Body of pancreas (tissue), 4 donors: ENCODE measurements at regions not wholly inside any gene's neighbourhood (a gene's known extent, or its start where the extent isn't known, plus 50 kb on each side); places are given as distances from the start of the nearest gene placed in this dataset.

Experiments used
- ATAC-seq: fragments of 150-250 bp; one replicate; pipeline ENCODE4 v1.9.1; 2016
- DNase-seq, 4 donors: peaks; one replicate each; pipeline ENCODE4 v3.0.0-alpha.2; 2019
- H3K27ac ChIP-seq, 4 donors: fragments of 200-600 bp; sonication (generic); 1 replicate in 3 of 4; 2 replicates in 1 of 4; pipeline versions ENCODE4 v1.5.1 to v1.6.1; 2016 to 2019; ENCODE audit warnings: mild to moderate bottlenecking in 1 of 4, mixed read lengths in 1 of 4, moderate library complexity in 1 of 4
- H3K27me3 ChIP-seq, 2 donors: fragments of 200-600 bp; sonication (generic); one replicate each; pipeline ENCODE4 v1.6.0; 2016; ENCODE audit warnings: mild to moderate bottlenecking in 1 of 2
- H3K36me3 ChIP-seq, 2 donors: fragments of 200-600 bp; sonication (generic); replicated peaks in 1 of 2; 2 replicates each; pipeline ENCODE4 v1.5.1; 2016; ENCODE audit warnings: low read depth in 2 of 2; ENCODE audit not compliant: insufficient read depth in 1 of 2
- H3K4me1 ChIP-seq: fragments of 200-600 bp; sonication (generic); one replicate; pipeline ENCODE4 v1.6.0; 2016
- H3K4me3 ChIP-seq, 2 donors: fragments of 200-600 bp; sonication (generic); 1 replicate in 1 of 2; 2 replicates in 1 of 2; pipeline ENCODE4 v1.5.1; 2016 to 2019
- H3K9me3 ChIP-seq, 3 donors: fragments of 200-600 bp; sonication (generic); 1 replicate in 2 of 3; 2 replicates in 1 of 3; pipeline ENCODE4 v1.5.1; 2016
- CTCF ChIP-seq, 7 experiments: fragments of 450-650 bp in 4 of 7; fragments of 200-600 bp in 3 of 7; sonication (generic) in 3 of 7; IDR thresholded peaks; one replicate each; pipeline ENCODE4 v1.5.1; 2016 to 2019; ENCODE audit warnings: antibody characterized with exemption in 7 of 7
- POLR2A ChIP-seq, 3 donors: fragments of 450-650 bp; IDR thresholded peaks; one replicate each; pipeline ENCODE4 v1.6.1; 2016; ENCODE audit warnings: antibody characterized with exemption in 3 of 3, mild to moderate bottlenecking in 2 of 3
- WGBS, 2 donors: methylation state at CpG; one replicate each; pipeline ENCODE4 v1.1.5; 2017; 5-methylcytosine and 5-hydroxymethylcytosine counted together
- intact Hi-C: fragments of 100-400 bp; cut with DNase I; formaldehyde crosslinking; loops from one replicate; pipeline ENCODE4 v1.15.1; 2023

DNA sequence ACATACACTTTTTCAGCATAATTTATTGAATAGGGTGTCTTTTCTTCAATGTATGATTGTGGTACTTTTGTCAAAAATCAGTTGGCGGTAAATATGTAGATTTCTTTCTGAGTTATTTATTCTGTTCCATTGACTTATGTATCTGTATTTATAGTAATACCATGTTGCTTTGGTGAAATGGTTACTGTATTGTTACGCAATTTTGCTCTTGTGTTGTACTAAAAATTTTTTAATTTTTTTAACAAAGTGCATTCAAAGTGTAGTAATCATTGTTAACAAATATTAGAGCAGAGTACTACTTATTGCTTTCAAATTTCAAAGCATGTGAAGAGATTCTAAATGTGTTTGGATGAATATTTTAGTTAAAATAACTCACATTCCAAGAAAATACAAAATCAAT lies 915.4 kb downstream of the PCDH19 start:
- Histone ChIP-seq H3K27me3 (no peaks in the 10 kb centered on the region), H3K4me3 (no peak overlapping the region), H3K27ac (no peak overlapping the region), H3K4me1 (no peaks in the 10 kb centered on the region), H3K36me3 (no peaks in the 10 kb centered on the region), H3K9me3 (no peaks in the 10 kb centered on the region)
- 88 to 89% methylated on average over 2 of the region's 2 CpGs for WGBS, 2 donors
- intact Hi-C loops: no loop called here
- DNase-seq (no peak), ATAC-seq (no peak)
- TF ChIP-seq POLR2A (IDR thresholded peaks at IDR 0.05) (no peak), CTCF (IDR thresholded peaks at IDR 0.05) (no peak)

- H3K27me3 ChIP-seq: no peaks in the 10 kb centered on the region
- no peak overlapping the region for H3K27ac ChIP-seq
- no peaks in the 10 kb centered on the region for H3K9me3 ChIP-seq
- no peaks in the 10 kb centered on the region for H3K36me3 ChIP-seq
- intact Hi-C loops: no loop called here
- ATAC-seq: no peak
- WGBS, 2 donors: 48 to 59% methylated on average over 1 of the region's 1 CpG
- no peak overlapping the region for H3K4me3 ChIP-seq
- H3K4me1 ChIP-seq: no peaks in the 10 kb centered on the region
- TF ChIP-seq POLR2A (IDR thresholded peaks at IDR 0.05): no peak
- no peak for DNase-seq
Observed at GRCh38 chrX:99480728-99481127, 929.3 kb downstream of the PCDH19 start.

- Histone ChIP-seq H3K4me1 (no peaks in the 10 kb centered on the region), H3K36me3 (no peaks in the 10 kb centered on the region), H3K4me3 (no peak overlapping the region), H3K27ac (no peak overlapping the region), H3K9me3 (no peaks in the 10 kb centered on the region), H3K27me3 (no peaks in the 10 kb centered on the region)
- intact Hi-C loops: no loop called here
- no peak for ATAC-seq
- 60 to 64% methylated on average over 2 to 3 of the region's 3 CpGs for WGBS, 2 donors
- DNase-seq: no peak
- TF ChIP-seq CTCF (IDR thresholded peaks at IDR 0.05) (no peak), POLR2A (IDR thresholded peaks at IDR 0.05) (no peak)
Observed at GRCh38 chrX:99469439-99469838, 940.6 kb downstream of the PCDH19 start.

DNA sequence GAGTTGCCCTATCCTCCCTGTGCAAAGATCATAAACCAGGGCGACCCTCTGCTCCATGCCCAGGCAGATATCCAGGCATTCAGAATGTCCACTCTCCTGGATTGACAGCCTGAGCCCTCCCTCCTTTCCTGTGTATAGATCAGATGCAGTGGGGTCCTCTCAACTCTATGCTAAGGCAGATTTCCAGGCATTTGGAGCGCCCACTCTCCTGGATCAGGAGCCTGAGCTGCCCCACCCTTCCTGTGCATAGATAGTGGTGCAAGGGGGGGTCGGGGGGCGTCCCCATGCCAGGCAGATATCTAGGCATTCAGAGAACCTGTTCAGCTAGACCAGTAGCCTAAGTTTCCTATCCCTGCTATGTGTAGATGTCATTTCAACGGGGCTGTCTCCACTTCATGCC lies 941.1 kb downstream of the PCDH19 start:
- Histone ChIP-seq H3K9me3 (no peaks in the 10 kb centered on the region), H3K36me3 (no peaks in the 10 kb centered on the region), H3K27ac (no peak overlapping the region), H3K27me3 (no peaks in the 10 kb centered on the region), H3K4me3 (no peak overlapping the region), H3K4me1 (no peaks in the 10 kb centered on the region)
- ATAC-seq (no peak), DNase-seq (no peak)
- WGBS, 2 donors: 64% methylated on average over 4 of the region's 5 CpGs; no CpG with 5 or more reads in 1 of the 2 donors
- intact Hi-C loops: no loop called here
- TF ChIP-seq POLR2A (IDR thresholded peaks at IDR 0.05) (no peak), CTCF (IDR thresholded peaks at IDR 0.05) (no peak)

DNA sequence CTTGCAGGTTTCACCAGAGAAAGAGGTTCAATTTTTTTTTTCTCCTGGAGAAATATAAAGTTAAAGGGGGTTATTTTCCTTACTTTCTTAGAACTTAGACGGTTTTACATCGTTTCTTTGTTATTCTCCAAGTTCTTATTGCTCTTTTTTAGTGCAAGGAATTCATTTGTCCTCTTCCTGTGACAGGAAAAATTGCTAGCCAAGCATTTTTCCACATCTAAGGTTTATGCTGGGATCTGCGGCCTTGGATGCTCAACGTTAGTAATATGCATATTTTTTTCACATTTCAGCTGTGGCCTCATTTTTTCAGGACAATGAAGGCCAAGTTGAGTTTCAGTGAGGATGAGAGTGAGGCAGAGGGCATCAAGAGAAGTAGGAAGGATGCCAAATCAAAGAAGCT lies 948.9 kb downstream of the PCDH19 start:
- Histone ChIP-seq H3K36me3 (no peaks in the 10 kb centered on the region), H3K27me3 (no peaks in the 10 kb centered on the region), H3K4me1 (no peaks in the 10 kb centered on the region), H3K9me3 (no peaks in the 10 kb centered on the region), H3K27ac (no peak overlapping the region), H3K4me3 (no peak overlapping the region)
- intact Hi-C loops: no loop called here
- TF ChIP-seq CTCF (IDR thresholded peaks at IDR 0.05): no peak
- no peak for TF ChIP-seq POLR2A (IDR thresholded peaks at IDR 0.05)
- ATAC-seq: no peak
- no peak for DNase-seq
- WGBS, 2 donors: 29 to 36% methylated on average over 4 of the region's 4 CpGs
